Peyer's patch (tissue), 4 donors: ENCODE measurements at regions not wholly inside any gene's neighbourhood (a gene's known extent, or its start where the extent isn't known, plus 50 kb on each side); places are given as distances from the start of the nearest gene placed in this dataset.

ENCODE experiments used
- POLR2A ChIP-seq, 2 donors: fragments of 450-650 bp; IDR thresholded peaks; one replicate each; pipeline ENCODE4 v1.5.1; 2017; ENCODE audit warnings: antibody characterized with exemption in 2 of 2, mild to moderate bottlenecking in 2 of 2, moderate library complexity in 2 of 2
- TF ChIP-seq, protein P1 (sequence below), 6 experiments: fragments of 450-650 bp in 4 of 6; fragments of 200-600 bp in 2 of 6; sonication (generic) in 1 of 6; IDR thresholded peaks; one replicate each; pipeline ENCODE4 v1.5.1; 2017 to 2019; ENCODE audit warnings: antibody characterized with exemption in 6 of 6, mild to moderate bottlenecking in 3 of 6, moderate library complexity in 1 of 6

DNA sequence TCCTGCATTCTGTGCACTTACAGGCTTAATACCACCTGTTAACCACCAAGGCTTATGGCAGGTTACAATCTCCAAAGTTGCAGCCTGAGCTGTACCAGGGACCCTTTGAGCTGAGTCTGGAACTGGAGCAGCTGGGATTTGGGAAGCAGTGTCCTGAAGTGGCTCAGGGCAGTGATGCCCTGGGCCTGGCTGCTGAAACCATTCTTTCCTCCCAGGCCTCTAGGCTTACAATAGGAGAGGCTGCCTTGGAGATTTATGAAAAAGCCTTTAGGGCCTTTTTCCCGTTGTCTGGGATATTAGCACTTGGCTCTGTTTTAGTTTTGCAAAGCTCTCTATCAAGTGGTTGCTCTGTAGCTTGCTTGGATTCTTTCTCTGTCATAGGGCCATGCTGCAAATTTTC, 154.3 kb upstream of the CASK start:
- no peak for TF ChIP-seq POLR2A (IDR thresholded peaks at IDR 0.05)
- TF ChIP-seq, protein P1, sequence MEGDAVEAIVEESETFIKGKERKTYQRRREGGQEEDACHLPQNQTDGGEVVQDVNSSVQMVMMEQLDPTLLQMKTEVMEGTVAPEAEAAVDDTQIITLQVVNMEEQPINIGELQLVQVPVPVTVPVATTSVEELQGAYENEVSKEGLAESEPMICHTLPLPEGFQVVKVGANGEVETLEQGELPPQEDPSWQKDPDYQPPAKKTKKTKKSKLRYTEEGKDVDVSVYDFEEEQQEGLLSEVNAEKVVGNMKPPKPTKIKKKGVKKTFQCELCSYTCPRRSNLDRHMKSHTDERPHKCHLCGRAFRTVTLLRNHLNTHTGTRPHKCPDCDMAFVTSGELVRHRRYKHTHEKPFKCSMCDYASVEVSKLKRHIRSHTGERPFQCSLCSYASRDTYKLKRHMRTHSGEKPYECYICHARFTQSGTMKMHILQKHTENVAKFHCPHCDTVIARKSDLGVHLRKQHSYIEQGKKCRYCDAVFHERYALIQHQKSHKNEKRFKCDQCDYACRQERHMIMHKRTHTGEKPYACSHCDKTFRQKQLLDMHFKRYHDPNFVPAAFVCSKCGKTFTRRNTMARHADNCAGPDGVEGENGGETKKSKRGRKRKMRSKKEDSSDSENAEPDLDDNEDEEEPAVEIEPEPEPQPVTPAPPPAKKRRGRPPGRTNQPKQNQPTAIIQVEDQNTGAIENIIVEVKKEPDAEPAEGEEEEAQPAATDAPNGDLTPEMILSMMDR (IDR thresholded peaks at IDR 0.05) = no peak
